BE2C (cell line): ENCODE measurements at regions not wholly inside any gene's neighbourhood (a gene's known extent, or its start where the extent isn't known, plus 50 kb on each side); places are given as distances from the start of the nearest gene placed in this dataset.

ENCODE experiments used
- DNase-seq: peaks from one replicate; pipeline ENCODE4 v3.0.0-alpha.2; 2020
- H3K27me3 ChIP-seq: fragments of 250-450 bp; sonication (Bioruptor Pico); 2 replicates; pipeline ENCODE4 v1.5.1; 2020; ENCODE audit warnings: mild to moderate bottlenecking
- H3K36me3 ChIP-seq: fragments of 250-450 bp; sonication (Bioruptor Pico); 2 replicates; pipeline ENCODE4 v1.5.1; 2020; ENCODE audit warnings: mild to moderate bottlenecking
- H3K4me1 ChIP-seq: fragments of 250-450 bp; sonication (Bioruptor Pico); 2 replicates; pipeline ENCODE4 v1.5.1; 2020
- H3K4me3 ChIP-seq: 2 replicates; pipeline ENCODE4 v1.5.1; 2011; ENCODE audit warnings: low read depth, low read length
- H3K9me3 ChIP-seq: fragments of 250-450 bp; sonication (Bioruptor Pico); 2 replicates; pipeline ENCODE4 v1.5.1; 2020
- TF ChIP-seq, protein P1 (sequence below): IDR thresholded peaks from 2 replicates; pipeline ENCODE4 v1.5.1; 2012; ENCODE audit warnings: mild to moderate bottlenecking, low read depth, low read length

DNA sequence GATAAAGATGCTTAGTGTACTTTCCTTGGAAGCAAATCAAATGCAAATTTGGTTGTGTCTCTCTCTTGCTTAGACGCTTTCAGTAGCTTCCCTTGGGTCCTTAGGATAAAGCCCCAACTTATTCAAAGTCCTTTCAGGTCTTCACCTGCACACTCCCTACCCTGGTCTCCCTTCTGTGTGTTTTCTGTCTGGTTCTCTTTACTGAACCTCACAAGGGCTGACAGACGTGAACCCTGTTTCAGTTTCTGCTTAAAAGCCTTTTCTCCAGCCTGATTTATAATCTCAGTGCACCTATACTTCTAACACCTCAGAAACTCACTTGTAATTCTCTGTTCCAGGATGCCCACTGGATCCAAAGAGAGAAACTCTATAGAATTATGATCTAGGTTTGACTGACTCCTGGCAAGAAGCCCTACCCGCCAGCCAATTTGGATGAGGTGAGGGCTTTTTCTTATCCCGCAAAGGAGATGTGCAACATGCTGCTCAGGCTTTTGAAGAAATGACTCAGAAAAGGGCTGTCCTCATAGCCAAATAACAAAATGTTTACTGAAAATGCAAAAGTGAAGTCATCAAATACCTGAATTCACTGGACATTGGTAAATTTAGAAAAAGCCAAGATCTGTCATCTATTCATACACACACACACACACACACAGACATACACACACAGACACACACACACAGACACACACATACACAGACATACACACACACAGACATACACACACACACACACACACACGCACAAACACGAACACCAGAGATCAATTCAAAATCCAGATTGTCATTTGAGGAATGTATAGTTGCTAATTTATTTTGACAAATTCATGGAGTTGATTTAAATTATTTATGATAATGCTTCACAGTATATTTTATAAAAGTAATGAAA lies 102.4 kb upstream of the EOMES start:
- DNase-seq: no peak
- TF ChIP-seq, protein P1, sequence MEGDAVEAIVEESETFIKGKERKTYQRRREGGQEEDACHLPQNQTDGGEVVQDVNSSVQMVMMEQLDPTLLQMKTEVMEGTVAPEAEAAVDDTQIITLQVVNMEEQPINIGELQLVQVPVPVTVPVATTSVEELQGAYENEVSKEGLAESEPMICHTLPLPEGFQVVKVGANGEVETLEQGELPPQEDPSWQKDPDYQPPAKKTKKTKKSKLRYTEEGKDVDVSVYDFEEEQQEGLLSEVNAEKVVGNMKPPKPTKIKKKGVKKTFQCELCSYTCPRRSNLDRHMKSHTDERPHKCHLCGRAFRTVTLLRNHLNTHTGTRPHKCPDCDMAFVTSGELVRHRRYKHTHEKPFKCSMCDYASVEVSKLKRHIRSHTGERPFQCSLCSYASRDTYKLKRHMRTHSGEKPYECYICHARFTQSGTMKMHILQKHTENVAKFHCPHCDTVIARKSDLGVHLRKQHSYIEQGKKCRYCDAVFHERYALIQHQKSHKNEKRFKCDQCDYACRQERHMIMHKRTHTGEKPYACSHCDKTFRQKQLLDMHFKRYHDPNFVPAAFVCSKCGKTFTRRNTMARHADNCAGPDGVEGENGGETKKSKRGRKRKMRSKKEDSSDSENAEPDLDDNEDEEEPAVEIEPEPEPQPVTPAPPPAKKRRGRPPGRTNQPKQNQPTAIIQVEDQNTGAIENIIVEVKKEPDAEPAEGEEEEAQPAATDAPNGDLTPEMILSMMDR: no peak

GRCh38 chr3:27826448-27826847 lies 104.3 kb upstream of the EOMES start:
- DNase-seq: no peak
- TF ChIP-seq, protein P1: no peak
- Histone ChIP-seq H3K36me3 (no peaks in the 10 kb centered on the region), H3K27me3 (no peaks in the 10 kb centered on the region), H3K4me3 (no peak overlapping the region), H3K4me1 (no peaks in the 10 kb centered on the region), H3K9me3 (no peaks in the 10 kb centered on the region)

More for the DNA sequence above, 102.4 kb upstream of the EOMES start:
- Histone ChIP-seq H3K4me1 (no peaks in the 10 kb centered on the region), H3K9me3 (no peaks in the 10 kb centered on the region), H3K4me3 (no peak overlapping the region), H3K36me3 (no peaks in the 10 kb centered on the region), H3K27me3 (no peaks in the 10 kb centered on the region)

- H3K4me3 ChIP-seq: no peak overlapping the region
- DNase-seq: no peak
- no peaks in the 10 kb centered on the region for H3K4me1 ChIP-seq
- no peaks in the 10 kb centered on the region for H3K9me3 ChIP-seq
- H3K36me3 ChIP-seq: no peaks in the 10 kb centered on the region
- TF ChIP-seq, protein P1: no peak
- no peaks in the 10 kb centered on the region for H3K27me3 ChIP-seq
Measured at GRCh38 chr3:27827041-27827440, 104.9 kb upstream of the EOMES start.

DNA sequence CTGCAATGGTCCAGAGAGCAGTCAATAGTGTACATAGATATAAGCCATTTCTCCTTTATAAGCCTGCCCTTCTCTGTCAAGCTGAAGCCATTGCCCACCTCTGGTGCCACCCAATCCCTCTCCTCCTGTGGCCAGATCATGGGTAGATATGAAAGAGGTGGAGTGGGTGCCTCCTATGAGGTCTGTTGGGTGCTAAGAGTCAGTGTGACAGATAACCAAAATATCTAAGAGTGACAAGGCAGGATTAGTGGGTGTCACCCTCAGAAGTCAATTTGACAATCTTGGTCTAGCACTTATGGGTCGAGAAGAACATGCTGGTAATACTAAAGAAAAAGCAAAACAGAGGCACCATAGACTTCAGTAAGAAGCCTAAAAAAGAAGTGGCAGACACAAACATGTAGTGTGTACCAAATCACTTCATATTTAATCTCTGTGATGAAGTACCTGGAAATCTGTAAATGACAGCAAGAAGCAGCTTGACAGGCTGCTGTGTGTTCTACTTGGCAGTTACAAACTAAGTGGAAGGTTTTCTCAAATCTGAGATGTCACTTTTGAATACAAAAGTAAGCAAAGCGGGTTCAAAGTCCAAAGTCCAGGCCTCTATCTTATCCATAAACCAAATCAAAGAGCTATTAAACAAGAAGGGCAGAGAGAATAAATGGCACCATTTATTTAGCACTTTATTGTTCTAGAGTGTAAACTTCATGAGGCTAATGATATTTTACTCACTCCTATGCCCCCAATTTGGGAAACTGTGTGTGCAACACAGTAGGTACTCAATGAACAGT lies 118.9 kb upstream of the EOMES start:
- Histone ChIP-seq H3K4me3 (no peak overlapping the region), H3K27me3 (no peaks in the 10 kb centered on the region), H3K36me3 (no peaks in the 10 kb centered on the region), H3K4me1 (no peaks in the 10 kb centered on the region), H3K9me3 (no peaks in the 10 kb centered on the region)
- TF ChIP-seq, protein P1: no peak
- no peak for DNase-seq

- TF ChIP-seq, protein P1: no peak
- no peaks in the 10 kb centered on the region for H3K27me3 ChIP-seq
- no peak for DNase-seq
- H3K9me3 ChIP-seq: no peaks in the 10 kb centered on the region
- no peaks in the 10 kb centered on the region for H3K4me1 ChIP-seq
- no peak overlapping the region for H3K4me3 ChIP-seq
- H3K36me3 ChIP-seq: no peaks in the 10 kb centered on the region
Measured at GRCh38 chr3:27844052-27844675, 122.0 kb upstream of the EOMES start.
